NCI-H2029 treated with DMSO at 0.1 percent for 48 hours (cell line): ENCODE measurements at regions not wholly inside any gene's neighbourhood (a gene's known extent, or its start where the extent isn't known, plus 50 kb on each side); places are given as distances from the start of the nearest gene placed in this dataset.
A peak's percentile ranks its signal among the peaks of the same experiment; 100 is the strongest.
"Not testable (repeated sequence)": the region's sequence is repeated elsewhere in the genome, so short reads cannot be mapped to it uniquely, and the experiment has no call there.

ENCODE experiments used
- DNase-seq: peaks from one replicate; lab custom pipeline; 2025; lab: John Stamatoyannopoulos, UW

- DNase-seq: no peak
Observed at GRCh38 chr18:26650310-26651268, 102.2 kb upstream of the KCTD1 start.

- no peak for DNase-seq
Observed at GRCh38 chr18:26649193-26649543, 100.8 kb upstream of the KCTD1 start.

- no peak for DNase-seq
Observed at GRCh38 chr18:26648509-26649192, 100.3 kb upstream of the KCTD1 start.

- no peak for DNase-seq
Observed at GRCh38 chr18:26646901-26647300, 98.5 kb upstream of the KCTD1 start.

GRCh38 chr18:26642440-26643348 lies 94.3 kb upstream of the KCTD1 start:
- DNase-seq: no peak

GRCh38 chr18:26640541-26640940 lies 92.2 kb upstream of the KCTD1 start:
- DNase-seq: no peak

GRCh38 chr18:26639149-26639548 lies 90.8 kb upstream of the KCTD1 start:
- DNase-seq: no peak

GRCh38 chr18:26637983-26638382 lies 89.6 kb upstream of the KCTD1 start:
- DNase-seq: no peak

- DNase-seq: no peak
Observed at GRCh38 chr18:26637324-26637723, 89.0 kb upstream of the KCTD1 start.

- DNase-seq: no peak
Observed at GRCh38 chr18:26635466-26635865, 87.1 kb upstream of the KCTD1 start.

GRCh38 chr18:26634631-26635030 lies 86.3 kb upstream of the KCTD1 start:
- no peak for DNase-seq

GRCh38 chr18:26631135-26631534 lies 82.8 kb upstream of the KCTD1 start:
- DNase-seq: no peak

GRCh38 chr18:26630596-26630995 lies 82.2 kb upstream of the KCTD1 start:
- no peak for DNase-seq

GRCh38 chr18:26628017-26628416 lies 79.7 kb upstream of the KCTD1 start:
- DNase-seq: no peak

- no peak for DNase-seq
Observed at GRCh38 chr18:26624443-26624842, 76.1 kb upstream of the KCTD1 start.

GRCh38 chr18:26623314-26623713 lies 75.0 kb upstream of the KCTD1 start:
- not testable (repeated sequence) for DNase-seq

- DNase-seq: peak; percentile 31
Observed at GRCh38 chr18:26621161-26622026, 73.0 kb upstream of the KCTD1 start.

GRCh38 chr18:26619350-26619749 lies 71.0 kb upstream of the KCTD1 start:
- no peak for DNase-seq

- DNase-seq: no peak
Observed at GRCh38 chr18:26618135-26618534, 69.8 kb upstream of the KCTD1 start.

GRCh38 chr18:26617151-26617554 lies 68.8 kb upstream of the KCTD1 start:
- DNase-seq: no peak

- no peak for DNase-seq
Observed at GRCh38 chr18:26614374-26614773, 66.0 kb upstream of the KCTD1 start.
